BJ (cell line): ENCODE measurements at regions not wholly inside any gene's neighbourhood (a gene's known extent, or its start where the extent isn't known, plus 50 kb on each side); places are given as distances from the start of the nearest gene placed in this dataset.
"Not testable (repeated sequence)": the region's sequence is repeated elsewhere in the genome, so short reads cannot be mapped to it uniquely, and the experiment has no call there.

Experiments used
- CTCF ChIA-PET: fragments of 350-600 bp; formaldehyde crosslinking; extraction: SDS; loops from one replicate; lab custom pipeline; 2021; ENCODE audit warnings: antibody characterized with exemption, inconsistent platforms; lab: Yijun Ruan, JAX
- POLR2A ChIA-PET: fragments of 300-600 bp; sonication (Branson Sonifier 250); formaldehyde crosslinking; extraction: SDS; loops from one replicate; lab custom pipeline; 2021; ENCODE audit warnings: antibody characterized with exemption; lab: Charles Lee
- DNase-seq: peaks from one replicate; pipeline ENCODE4 v3.0.0-alpha.2; 2011; ENCODE audit warnings: low read depth
- H3K27me3 ChIP-seq: 2 replicates; pipeline ENCODE4 v1.6.0; 2011; ENCODE audit warnings: low read length; ENCODE audit not compliant: control insufficient read depth, insufficient read depth
- H3K36me3 ChIP-seq: 2 replicates; pipeline ENCODE4 v1.5.1; 2011; ENCODE audit warnings: low read length; ENCODE audit not compliant: control insufficient read depth, insufficient read depth
- H3K4me3 ChIP-seq: 2 replicates; pipeline ENCODE4 v1.5.1; 2011; ENCODE audit warnings: low read depth, mild to moderate bottlenecking, control low read depth, low read length
- CTCF ChIP-seq: IDR thresholded peaks from 2 replicates; pipeline ENCODE4 v1.5.1; 2011; ENCODE audit warnings: low read depth, mild to moderate bottlenecking, control low read depth, inconsistent platforms, low read length, moderate library complexity; ENCODE audit not compliant: insufficient read depth

DNA sequence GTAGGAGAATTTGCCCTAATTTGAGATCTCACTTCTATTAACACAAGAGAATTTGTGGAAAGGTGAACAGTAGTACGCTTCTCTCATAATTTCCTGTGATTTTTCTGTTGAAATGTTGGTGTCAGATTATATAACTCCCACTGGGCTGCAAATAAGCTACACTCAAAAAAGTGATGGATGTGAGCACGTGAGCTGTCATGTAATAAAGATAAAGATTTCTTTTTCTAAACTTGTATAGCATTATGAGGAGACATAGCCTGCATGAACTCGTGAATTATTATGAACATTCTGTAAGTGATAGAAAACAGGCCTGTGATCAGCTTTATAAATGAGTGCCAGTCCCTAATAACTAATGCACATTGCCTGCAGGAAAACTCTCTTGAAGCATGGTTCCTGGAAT, 356.6 kb upstream of the ACTRT1 start:
- CTCF ChIA-PET, result no interaction called here
- DNase-seq, result no peak
- POLR2A ChIA-PET, result no interaction called here
- Histone ChIP-seq H3K4me3 (no peak overlapping the region), H3K36me3 (no peaks in the 10 kb centered on the region), H3K27me3 (no peaks in the 10 kb centered on the region)
- TF ChIP-seq CTCF, result no peak

DNA sequence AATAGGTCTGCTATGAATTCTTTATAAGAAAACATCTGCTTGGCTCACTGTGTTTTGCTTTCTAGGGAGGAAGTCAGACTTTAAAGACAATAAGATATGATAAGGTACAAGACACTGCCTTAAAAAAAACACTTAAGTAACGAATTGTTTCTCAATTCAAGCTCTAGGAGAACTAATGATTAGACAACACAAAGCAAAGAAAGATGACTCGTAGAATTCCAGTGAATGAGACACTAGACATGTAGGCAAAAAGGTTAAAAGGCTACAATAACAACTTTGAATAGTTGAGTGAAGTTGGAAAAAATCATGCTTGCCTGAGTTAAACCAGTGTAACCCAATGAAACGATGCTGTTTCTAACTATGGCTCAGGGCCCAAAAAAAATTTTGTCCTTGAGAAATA, 344.4 kb upstream of the ACTRT1 start:
- POLR2A ChIA-PET, result no interaction called here
- Histone ChIP-seq H3K4me3 (no peak overlapping the region), H3K36me3 (no peaks in the 10 kb centered on the region), H3K27me3 (no peaks in the 10 kb centered on the region)
- no peak for DNase-seq
- CTCF ChIA-PET, result no interaction called here
- no peak for TF ChIP-seq CTCF

DNA sequence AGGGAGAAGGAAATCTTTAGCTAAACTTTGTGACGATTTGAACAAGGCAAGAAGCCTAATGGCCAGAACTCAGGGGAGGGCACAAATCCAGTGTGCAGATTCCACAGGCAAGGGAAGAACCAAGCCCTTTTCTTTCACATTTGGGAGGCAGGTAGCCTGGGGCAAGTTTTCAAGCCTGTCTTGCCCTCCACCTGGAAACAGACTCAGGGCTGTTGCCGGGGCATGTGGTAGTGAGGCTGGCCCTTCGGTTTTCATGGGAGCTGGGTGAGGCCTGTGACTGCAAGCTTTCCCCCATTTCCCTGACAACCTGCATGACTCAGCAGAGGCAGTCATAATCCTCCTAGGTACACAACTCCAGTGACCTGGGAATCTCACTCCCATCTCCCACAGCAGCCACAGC, 331.6 kb upstream of the ACTRT1 start:
- POLR2A ChIA-PET, H3K36me3 ChIP-seq, CTCF ChIA-PET, H3K4me3 ChIP-seq, DNase-seq, H3K27me3 ChIP-seq: not testable (repeated sequence)

GRCh38 chrX:128365492-128365891, 313.3 kb upstream of the ACTRT1 start:
- CTCF ChIA-PET, result no interaction called here
- no peak for DNase-seq
- Histone ChIP-seq H3K4me3 (no peak overlapping the region), H3K27me3 (no peaks in the 10 kb centered on the region), H3K36me3 (no peaks in the 10 kb centered on the region)
- no peak for TF ChIP-seq CTCF
- POLR2A ChIA-PET, result no interaction called here

GRCh38 chrX:128335671-128336070, 283.5 kb upstream of the ACTRT1 start:
- Histone ChIP-seq H3K27me3 (no peaks in the 10 kb centered on the region), H3K4me3 (no peak overlapping the region), H3K36me3 (no peaks in the 10 kb centered on the region)
- DNase-seq, result no peak
- CTCF ChIA-PET, result no interaction called here
- POLR2A ChIA-PET, result no interaction called here
- TF ChIP-seq CTCF, result no peak

DNA sequence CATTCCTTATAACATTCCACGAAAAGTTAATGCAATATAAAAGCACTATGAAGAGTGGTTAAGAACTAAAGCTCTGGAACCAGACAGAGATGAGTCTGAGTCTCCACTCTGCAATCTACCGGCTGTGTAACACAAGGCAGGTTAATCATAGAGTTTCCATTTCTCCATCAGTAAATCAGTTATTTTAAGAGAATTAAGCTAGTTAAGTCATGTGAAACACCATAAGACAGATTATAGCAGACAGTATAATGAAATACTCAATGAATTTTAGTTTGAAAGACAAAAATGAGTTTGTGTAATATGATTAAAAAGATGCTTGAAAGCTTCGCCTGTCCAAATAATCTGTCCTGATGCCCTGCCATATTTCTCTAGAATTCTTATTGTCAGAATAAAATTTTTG, 282.6 kb upstream of the ACTRT1 start:
- CTCF ChIA-PET, result no interaction called here
- TF ChIP-seq CTCF, result no peak

More for the DNA sequence above, 282.6 kb upstream of the ACTRT1 start:
- no peaks in the 10 kb centered on the region for H3K27me3 ChIP-seq
- no peak overlapping the region for H3K4me3 ChIP-seq
- H3K36me3 ChIP-seq, result no peaks in the 10 kb centered on the region
- DNase-seq, result no peak
- POLR2A ChIA-PET, result no interaction called here
